ENCODE measurements at regions not wholly inside any gene's neighbourhood (a gene's known extent, or its start where the extent isn't known, plus 50 kb on each side); places are given as distances from the start of the nearest gene placed in this dataset.

GRCh38 chr13:100870898-100871297, 196.3 kb upstream of the TMTC4 start:
- Histone ChIP-seq H3K4me1 (ENCODE audit: control insufficient read depth, insufficient read depth, low read length) (no peaks in the 10 kb centered on the region), H3K9me3 (replicated peaks; ENCODE audit: control insufficient read depth, low read depth, low read length) (peaks cover 13% of the 10 kb centered on the region), H3K27me3 (ENCODE audit: control insufficient read depth, insufficient read depth, low read length) (no peaks in the 10 kb centered on the region), H3K4me3 (ENCODE audit: low read length) (no peak overlapping the region), H3K36me3 (ENCODE audit: control insufficient read depth, insufficient read depth, low read length) (no peaks in the 10 kb centered on the region), H3K27ac (ENCODE audit: low read length) (no peak overlapping the region)
- DNase-seq: no peak
- WGBS (ENCODE audit: insufficient coverage): 73% methylated on average over 3 of the region's 3 CpGs

GRCh38 chr13:100860866-100861265, 186.3 kb upstream of the TMTC4 start:
- no peak for DNase-seq
- Histone ChIP-seq H3K27me3 (ENCODE audit: control insufficient read depth, insufficient read depth, low read length) (no peaks in the 10 kb centered on the region), H3K4me1 (ENCODE audit: control insufficient read depth, insufficient read depth, low read length) (no peaks in the 10 kb centered on the region), H3K9me3 (replicated peaks; ENCODE audit: control insufficient read depth, low read depth, low read length) (no peaks in the 10 kb centered on the region), H3K36me3 (ENCODE audit: control insufficient read depth, insufficient read depth, low read length) (no peaks in the 10 kb centered on the region), H3K27ac (ENCODE audit: low read length) (no peak overlapping the region), H3K4me3 (ENCODE audit: low read length) (no peak overlapping the region)
- WGBS (ENCODE audit: insufficient coverage): no CpG with 5 or more reads among the region's 4 CpGs

DNA sequence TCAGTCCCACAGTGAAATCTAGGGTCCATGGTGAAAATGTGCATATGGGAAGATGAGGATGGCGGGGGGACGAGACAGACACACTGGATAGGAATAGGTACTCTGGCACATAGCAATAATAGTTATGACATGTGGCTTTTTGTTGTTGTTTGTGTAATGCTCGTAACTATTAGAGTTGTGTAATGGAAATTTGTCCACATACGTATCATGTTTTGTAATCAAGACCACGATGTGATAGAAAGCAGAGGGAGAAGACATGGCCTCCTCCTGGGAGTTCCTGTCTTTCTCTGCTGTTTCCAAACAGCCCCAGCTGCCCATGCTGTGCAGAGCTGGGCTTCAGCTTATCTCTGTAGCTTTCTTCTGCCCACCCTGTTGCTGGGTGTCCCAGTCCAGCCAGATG, 185.3 kb upstream of the TMTC4 start:
- no peaks in the 10 kb centered on the region for H3K9me3 ChIP-seq (replicated peaks; ENCODE audit: control insufficient read depth, low read depth, low read length)
- 100% methylated on average over 3 of the region's 5 CpGs for WGBS (ENCODE audit: insufficient coverage)
- DNase-seq: no peak
- H3K27ac ChIP-seq (ENCODE audit: low read length): no peak overlapping the region
- H3K4me3 ChIP-seq (ENCODE audit: low read length): no peak overlapping the region
- no peaks in the 10 kb centered on the region for H3K36me3 ChIP-seq (ENCODE audit: control insufficient read depth, insufficient read depth, low read length)
- H3K4me1 ChIP-seq (ENCODE audit: control insufficient read depth, insufficient read depth, low read length): no peaks in the 10 kb centered on the region
- no peaks in the 10 kb centered on the region for H3K27me3 ChIP-seq (ENCODE audit: control insufficient read depth, insufficient read depth, low read length)

- Histone ChIP-seq H3K4me1 (ENCODE audit: control insufficient read depth, insufficient read depth, low read length) (no peaks in the 10 kb centered on the region), H3K4me3 (ENCODE audit: low read length) (no peak overlapping the region), H3K36me3 (ENCODE audit: control insufficient read depth, insufficient read depth, low read length) (no peaks in the 10 kb centered on the region), H3K27me3 (ENCODE audit: control insufficient read depth, insufficient read depth, low read length) (no peaks in the 10 kb centered on the region), H3K27ac (ENCODE audit: low read length) (no peak overlapping the region), H3K9me3 (replicated peaks; ENCODE audit: control insufficient read depth, low read depth, low read length) (no peaks in the 10 kb centered on the region)
- no peak for DNase-seq
- 100% methylated on average over 1 of the region's 4 CpGs for WGBS (ENCODE audit: insufficient coverage)
These were observed 180.6 kb upstream of the TMTC4 start for GRCh38 chr13:100855151-100855550.

GRCh38 chr13:100854006-100854405, 179.4 kb upstream of the TMTC4 start:
- Histone ChIP-seq H3K9me3 (replicated peaks; ENCODE audit: control insufficient read depth, low read depth, low read length) (no peaks in the 10 kb centered on the region), H3K4me1 (ENCODE audit: control insufficient read depth, insufficient read depth, low read length) (no peaks in the 10 kb centered on the region), H3K4me3 (ENCODE audit: low read length) (no peak overlapping the region), H3K27me3 (ENCODE audit: control insufficient read depth, insufficient read depth, low read length) (no peaks in the 10 kb centered on the region), H3K36me3 (ENCODE audit: control insufficient read depth, insufficient read depth, low read length) (no peaks in the 10 kb centered on the region), H3K27ac (ENCODE audit: low read length) (no peak overlapping the region)
- no peak for DNase-seq
- WGBS (ENCODE audit: insufficient coverage): 45% methylated on average over 5 of the region's 6 CpGs

- WGBS (ENCODE audit: insufficient coverage): no CpG with 5 or more reads among the region's 5 CpGs
- H3K36me3 ChIP-seq (ENCODE audit: control insufficient read depth, insufficient read depth, low read length): no peaks in the 10 kb centered on the region
- no peaks in the 10 kb centered on the region for H3K4me1 ChIP-seq (ENCODE audit: control insufficient read depth, insufficient read depth, low read length)
- no peaks in the 10 kb centered on the region for H3K9me3 ChIP-seq (replicated peaks; ENCODE audit: control insufficient read depth, low read depth, low read length)
- H3K4me3 ChIP-seq (ENCODE audit: low read length): no peak overlapping the region
- H3K27ac ChIP-seq (ENCODE audit: low read length): no peak overlapping the region
- DNase-seq: no peak
- no peaks in the 10 kb centered on the region for H3K27me3 ChIP-seq (ENCODE audit: control insufficient read depth, insufficient read depth, low read length)
These were observed 178.8 kb upstream of the TMTC4 start for GRCh38 chr13:100853434-100853833.

- no CpG with 5 or more reads among the region's 1 CpG for WGBS (ENCODE audit: insufficient coverage)
- H3K27me3 ChIP-seq (ENCODE audit: control insufficient read depth, insufficient read depth, low read length): no peaks in the 10 kb centered on the region
These were observed 177.6 kb upstream of the TMTC4 start for GRCh38 chr13:100852146-100852545.

DNA sequence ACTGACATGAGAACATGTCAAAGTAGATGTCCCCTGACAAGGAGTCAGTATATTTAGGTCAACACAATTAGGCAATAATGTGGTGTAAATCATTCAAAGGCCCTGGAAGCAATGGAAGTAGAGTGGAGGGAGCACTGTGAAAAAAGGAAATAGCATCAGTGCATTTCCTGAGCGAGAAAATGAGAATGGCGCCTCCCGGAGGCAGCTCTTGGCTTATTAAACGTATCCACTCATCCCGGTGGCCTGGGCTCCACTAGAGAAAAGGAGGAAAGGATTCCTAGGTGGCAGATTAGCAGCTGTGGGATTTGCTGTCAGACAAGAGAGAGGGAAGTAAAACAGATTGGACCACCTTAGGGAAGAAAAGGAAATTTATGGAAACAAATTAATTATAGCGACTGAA, 173.7 kb upstream of the TMTC4 start:
- Histone ChIP-seq H3K36me3 (ENCODE audit: control insufficient read depth, insufficient read depth, low read length) (no peaks in the 10 kb centered on the region), H3K27me3 (ENCODE audit: control insufficient read depth, insufficient read depth, low read length) (no peaks in the 10 kb centered on the region), H3K27ac (ENCODE audit: low read length) (no peak overlapping the region), H3K4me1 (ENCODE audit: control insufficient read depth, insufficient read depth, low read length) (no peaks in the 10 kb centered on the region), H3K4me3 (ENCODE audit: low read length) (no peak overlapping the region), H3K9me3 (replicated peaks; ENCODE audit: control insufficient read depth, low read depth, low read length) (no peaks in the 10 kb centered on the region)
- WGBS (ENCODE audit: insufficient coverage): 85% methylated on average over 6 of the region's 6 CpGs
- no peak for DNase-seq

More at GRCh38 chr13:100852146-100852545, 177.6 kb upstream of the TMTC4 start:
- H3K4me3 ChIP-seq (ENCODE audit: low read length): no peak overlapping the region
- DNase-seq: no peak
- H3K36me3 ChIP-seq (ENCODE audit: control insufficient read depth, insufficient read depth, low read length): no peaks in the 10 kb centered on the region
- H3K9me3 ChIP-seq (replicated peaks; ENCODE audit: control insufficient read depth, low read depth, low read length): no peaks in the 10 kb centered on the region
- H3K27ac ChIP-seq (ENCODE audit: low read length): no peak overlapping the region
- no peaks in the 10 kb centered on the region for H3K4me1 ChIP-seq (ENCODE audit: control insufficient read depth, insufficient read depth, low read length)

DNA sequence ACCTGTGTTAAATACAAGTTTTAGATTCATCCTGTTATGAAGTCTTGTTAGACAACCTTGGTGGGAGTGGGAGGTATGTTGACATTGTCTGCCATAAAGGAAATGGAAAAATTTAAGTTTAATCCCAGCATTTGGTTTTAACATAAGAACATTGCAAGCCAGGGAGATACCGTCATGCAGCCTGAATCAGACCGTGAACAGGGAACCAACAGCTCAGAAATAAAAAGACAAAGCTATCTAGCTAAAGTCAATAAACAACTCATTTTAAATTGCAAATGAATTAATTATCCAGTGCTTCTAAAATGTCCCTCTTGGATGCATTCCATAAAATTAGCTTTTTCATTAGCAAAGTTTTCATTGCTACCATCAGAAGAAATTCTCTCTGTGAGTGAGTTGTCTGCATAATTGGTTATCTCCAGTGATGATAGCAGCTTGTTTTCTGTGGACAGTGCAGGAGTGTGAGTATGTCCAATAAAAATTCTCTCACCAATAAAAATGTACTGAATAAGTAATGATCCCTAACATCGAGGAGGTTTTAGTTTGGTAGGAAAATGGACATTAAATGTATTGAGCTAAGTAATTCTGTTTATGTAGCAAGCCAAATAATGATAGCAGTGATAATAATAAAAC, 170.6 kb upstream of the TMTC4 start:
- DNase-seq: no peak
- no peaks in the 10 kb centered on the region for H3K9me3 ChIP-seq (replicated peaks; ENCODE audit: control insufficient read depth, low read depth, low read length)
- no peak overlapping the region for H3K4me3 ChIP-seq (ENCODE audit: low read length)
- no peaks in the 10 kb centered on the region for H3K27me3 ChIP-seq (ENCODE audit: control insufficient read depth, insufficient read depth, low read length)
- H3K36me3 ChIP-seq (ENCODE audit: control insufficient read depth, insufficient read depth, low read length): no peaks in the 10 kb centered on the region
- H3K4me1 ChIP-seq (ENCODE audit: control insufficient read depth, insufficient read depth, low read length): no peaks in the 10 kb centered on the region
- H3K27ac ChIP-seq (ENCODE audit: low read length): no peak overlapping the region
- WGBS (ENCODE audit: insufficient coverage): 83% methylated on average over 2 of the region's 3 CpGs

DNA sequence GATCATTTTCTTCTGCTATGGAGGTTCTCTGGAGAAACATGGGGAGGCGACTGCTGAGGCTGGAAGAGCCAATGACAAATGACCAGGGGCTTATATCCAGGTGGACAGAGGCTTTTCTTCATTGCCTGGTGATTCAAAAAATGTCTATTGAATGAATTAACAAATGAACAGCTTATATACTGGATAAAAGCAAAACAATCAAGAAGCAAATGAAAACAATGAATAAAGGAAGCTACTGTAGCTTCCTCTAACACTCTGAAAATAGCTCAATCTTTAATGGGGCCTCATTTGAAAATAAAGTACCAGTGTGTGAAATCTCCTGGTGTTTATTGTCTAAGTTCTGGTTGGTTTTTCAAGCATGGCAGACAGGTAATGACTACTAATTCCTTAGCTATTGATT, 167.5 kb upstream of the TMTC4 start:
- no peaks in the 10 kb centered on the region for H3K36me3 ChIP-seq (ENCODE audit: control insufficient read depth, insufficient read depth, low read length)

GRCh38 chr13:100838387-100838786, 163.8 kb upstream of the TMTC4 start:
- Histone ChIP-seq H3K27ac (ENCODE audit: low read length) (no peak overlapping the region), H3K4me3 (ENCODE audit: low read length) (no peak overlapping the region), H3K9me3 (replicated peaks; ENCODE audit: control insufficient read depth, low read depth, low read length) (no peaks in the 10 kb centered on the region), H3K4me1 (ENCODE audit: control insufficient read depth, insufficient read depth, low read length) (no peaks in the 10 kb centered on the region), H3K36me3 (ENCODE audit: control insufficient read depth, insufficient read depth, low read length) (no peaks in the 10 kb centered on the region), H3K27me3 (ENCODE audit: control insufficient read depth, insufficient read depth, low read length) (no peaks in the 10 kb centered on the region)
- no peak for DNase-seq
- WGBS (ENCODE audit: insufficient coverage): 100% methylated on average over 1 of the region's 2 CpGs

More for the DNA sequence above, 167.5 kb upstream of the TMTC4 start:
- no peak for DNase-seq
- Histone ChIP-seq H3K4me3 (ENCODE audit: low read length) (no peak overlapping the region), H3K27me3 (ENCODE audit: control insufficient read depth, insufficient read depth, low read length) (no peaks in the 10 kb centered on the region), H3K27ac (ENCODE audit: low read length) (no peak overlapping the region), H3K9me3 (replicated peaks; ENCODE audit: control insufficient read depth, low read depth, low read length) (no peaks in the 10 kb centered on the region), H3K4me1 (ENCODE audit: control insufficient read depth, insufficient read depth, low read length) (no peaks in the 10 kb centered on the region)
- WGBS (ENCODE audit: insufficient coverage): 60% methylated on average over 1 of the region's 1 CpG
